Stimulated activated CD8-positive, alpha-beta memory T cell treated with anti-CD3 and anti-CD28 coated beads, Interleukin-15, amount 100 ng/mL, for 4 hours (primary cell): ENCODE measurements at regions not wholly inside any gene's neighbourhood (a gene's known extent, or its start where the extent isn't known, plus 50 kb on each side); places are given as distances from the start of the nearest gene placed in this dataset.
"Not testable (repeated sequence)": the region's sequence is repeated elsewhere in the genome, so short reads cannot be mapped to it uniquely, and the experiment has no call there.

Experiments used
- DNase-seq, 2 donors: peaks; one replicate each; pipeline ENCODE4 v3.0.0-alpha.2; 2020; ENCODE audit warnings: low read depth in 2 of 2

DNA sequence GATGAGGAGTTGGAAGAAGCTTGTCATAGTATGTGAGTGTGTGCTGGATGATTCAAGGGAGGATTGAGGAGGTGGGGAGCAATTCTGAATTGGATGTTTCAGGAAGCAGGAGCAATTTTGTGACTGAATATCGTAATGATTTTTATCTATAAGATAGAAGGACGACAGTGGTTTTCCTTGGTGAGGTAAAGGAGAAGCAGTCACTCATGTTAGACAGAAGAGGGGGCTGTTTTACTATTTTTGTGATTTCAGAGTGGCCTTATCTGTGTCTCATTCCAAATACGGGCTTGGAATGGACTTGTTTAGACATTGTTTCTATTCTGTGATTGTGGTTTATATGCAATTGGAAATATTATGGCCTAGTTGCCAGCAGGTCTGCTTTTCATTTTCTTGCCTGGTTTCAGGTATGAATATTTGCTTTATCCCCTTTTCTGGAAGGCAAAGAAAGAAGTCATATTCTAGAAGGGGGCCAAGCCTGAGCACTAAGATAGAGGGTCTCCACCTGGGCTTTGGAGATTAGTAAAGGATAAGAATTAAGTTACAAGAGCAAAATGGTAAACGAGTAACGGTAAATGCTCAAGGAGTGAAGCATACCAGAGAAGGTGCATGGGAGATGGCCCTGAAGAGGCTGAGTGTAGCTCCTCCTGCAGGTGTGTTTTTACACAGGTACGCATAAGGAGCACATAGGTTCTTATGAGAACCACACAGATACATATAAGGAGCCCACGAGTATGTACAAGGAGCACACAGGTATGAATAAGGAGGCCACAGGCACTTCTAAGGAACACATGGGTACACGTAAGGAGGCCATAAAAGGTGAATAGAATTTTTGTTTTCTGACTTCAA is 124.6 kb upstream of the KCNAB1 start:
- DNase-seq, result no peak

DNA sequence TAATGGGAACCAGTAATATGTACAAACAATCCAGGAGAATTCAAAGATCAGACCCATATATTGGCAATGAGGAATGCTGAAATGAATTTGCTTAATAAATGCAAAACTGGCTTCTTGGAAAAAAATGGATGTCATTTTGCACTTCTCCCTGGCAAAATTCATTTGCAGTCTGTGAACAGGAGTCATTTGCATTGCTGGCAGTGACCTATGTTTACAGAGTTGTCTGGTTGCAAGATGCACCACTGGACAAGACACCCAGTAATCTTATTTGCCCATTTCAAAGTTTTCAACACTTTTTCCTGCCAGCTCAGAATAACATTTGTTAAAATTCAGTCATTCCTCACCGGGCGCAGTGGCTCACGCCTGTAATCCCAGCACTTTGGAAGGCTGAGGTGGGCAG is 123.5 kb upstream of the KCNAB1 start:
- no peak for DNase-seq

DNA sequence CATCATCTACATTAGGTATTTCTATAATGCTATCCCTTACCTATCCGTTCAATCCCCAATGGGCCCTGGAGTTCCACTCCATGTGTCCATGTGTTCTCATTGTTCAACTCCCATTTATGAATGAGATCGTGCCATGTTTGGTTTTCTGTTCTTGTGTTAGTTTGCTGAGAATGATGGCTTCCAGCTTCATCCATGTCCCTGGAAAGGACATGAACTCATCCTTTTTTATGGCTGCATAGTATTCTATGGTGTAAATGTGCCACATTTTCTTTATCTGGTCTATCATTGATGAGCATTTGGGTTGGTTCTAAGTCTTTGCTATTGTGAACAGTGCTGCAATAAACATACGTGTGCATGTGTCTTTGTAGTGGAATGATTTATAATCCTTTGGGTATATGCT is 122.2 kb upstream of the KCNAB1 start:
- DNase-seq, result not testable (repeated sequence)

DNA sequence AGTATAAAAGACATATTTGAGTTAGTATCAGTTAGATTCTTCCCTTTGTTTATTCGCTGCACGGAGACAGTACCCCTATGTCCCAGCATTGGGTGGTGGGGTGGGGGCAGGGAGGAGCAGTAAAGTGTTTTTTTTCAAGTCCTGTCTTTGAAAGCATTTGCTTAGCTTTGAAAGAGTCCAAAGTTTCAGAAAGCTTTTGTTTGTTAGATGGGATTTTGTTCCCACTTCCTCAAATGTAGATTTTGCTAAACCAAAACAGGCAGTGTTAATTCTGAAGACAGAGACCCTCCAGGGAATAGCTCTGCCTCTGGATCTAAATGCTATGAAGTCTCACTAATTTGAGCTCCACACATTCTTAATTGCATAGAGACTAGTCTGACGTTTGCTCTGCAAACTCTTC is 114.6 kb upstream of the KCNAB1 start:
- DNase-seq, result no peak

DNA sequence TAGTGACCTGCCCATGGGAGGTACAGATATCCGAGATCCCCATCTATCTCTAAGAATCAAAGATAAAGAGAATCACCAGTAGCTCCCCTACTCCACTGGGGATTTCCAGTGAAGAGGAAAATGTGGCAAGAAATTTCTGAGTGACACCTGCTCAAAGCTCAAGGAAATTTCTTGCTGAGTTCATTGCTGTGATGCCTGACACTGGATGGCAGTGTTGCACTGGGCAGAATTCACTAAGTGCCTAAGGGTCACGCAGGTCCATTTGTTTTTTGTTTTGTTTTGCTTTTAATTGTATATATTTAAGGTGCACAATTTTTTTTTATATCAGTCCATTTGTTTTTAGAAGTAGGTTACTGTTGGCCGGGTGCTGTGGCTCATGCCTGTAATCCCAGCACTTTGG is 109.5 kb upstream of the KCNAB1 start:
- no peak for DNase-seq

DNA sequence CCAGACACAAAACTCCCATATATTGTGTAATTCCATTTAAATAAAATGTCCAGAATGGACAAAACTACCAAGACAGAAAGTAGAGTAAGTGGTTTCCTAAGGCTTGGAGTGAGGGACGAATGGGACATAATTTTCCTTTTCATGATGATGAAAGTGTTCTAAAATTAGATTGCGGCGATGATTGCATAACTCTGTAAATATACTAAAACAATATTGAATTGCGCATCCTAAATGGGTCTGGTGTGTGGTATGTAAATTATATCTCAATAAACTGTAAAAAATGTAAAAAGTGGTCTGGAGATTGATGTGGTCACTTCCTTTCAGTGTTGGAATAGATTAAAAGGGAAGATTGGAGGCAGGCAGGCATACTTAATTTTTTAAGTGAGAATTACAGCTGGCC is 105.9 kb upstream of the KCNAB1 start:
- no peak for DNase-seq

DNA sequence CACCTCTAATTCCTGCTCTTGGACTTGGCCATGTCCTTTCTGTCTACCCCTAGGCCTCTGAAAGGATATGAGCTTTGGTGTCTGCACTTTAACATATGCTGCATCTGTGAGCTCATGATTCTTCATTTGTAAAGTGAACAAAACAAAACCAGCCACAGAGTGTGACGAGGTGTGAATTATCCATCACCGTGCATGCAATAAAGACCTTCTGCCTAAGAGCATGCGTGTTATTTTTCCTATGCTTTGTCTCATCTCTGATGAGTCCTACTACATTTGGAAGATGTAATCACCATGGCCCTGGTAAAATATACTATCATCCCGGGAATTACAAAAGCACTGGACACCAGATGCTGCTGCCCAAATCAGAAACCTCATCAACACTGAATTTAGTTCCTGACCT is 103.5 kb upstream of the KCNAB1 start:
- DNase-seq, result no peak

DNA sequence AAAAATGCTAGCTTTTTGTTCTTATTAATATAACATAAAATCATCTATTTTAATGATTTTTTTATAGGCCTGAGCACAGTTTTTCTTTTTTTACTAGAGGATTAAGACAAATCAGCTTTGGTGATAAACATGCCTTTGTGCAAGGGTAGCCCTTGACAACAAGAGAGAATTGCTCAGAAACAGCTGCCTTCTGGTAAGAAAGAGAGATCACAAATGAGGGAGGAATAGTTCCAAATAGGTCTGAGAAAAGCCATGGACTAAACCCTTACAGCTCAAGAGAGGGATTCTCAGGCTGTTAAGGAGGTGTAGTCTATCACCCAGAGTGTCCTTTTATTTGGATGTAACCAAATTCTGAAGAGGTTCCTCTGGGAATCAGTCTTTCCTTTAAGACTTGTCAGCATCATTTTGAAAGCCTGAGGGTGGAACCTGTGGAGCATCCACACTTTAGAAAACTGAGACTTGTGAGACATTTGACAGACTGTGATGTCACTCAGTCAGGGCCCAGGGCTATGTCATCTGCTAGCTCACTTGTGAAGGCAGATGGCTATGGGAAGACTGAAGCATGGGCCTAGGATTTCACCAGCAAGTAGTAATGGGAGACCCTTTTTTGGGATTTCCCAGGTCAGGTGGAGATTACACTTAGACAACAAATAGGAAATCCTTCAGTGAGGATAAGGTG is 102.9 kb upstream of the KCNAB1 start:
- no peak for DNase-seq

DNA sequence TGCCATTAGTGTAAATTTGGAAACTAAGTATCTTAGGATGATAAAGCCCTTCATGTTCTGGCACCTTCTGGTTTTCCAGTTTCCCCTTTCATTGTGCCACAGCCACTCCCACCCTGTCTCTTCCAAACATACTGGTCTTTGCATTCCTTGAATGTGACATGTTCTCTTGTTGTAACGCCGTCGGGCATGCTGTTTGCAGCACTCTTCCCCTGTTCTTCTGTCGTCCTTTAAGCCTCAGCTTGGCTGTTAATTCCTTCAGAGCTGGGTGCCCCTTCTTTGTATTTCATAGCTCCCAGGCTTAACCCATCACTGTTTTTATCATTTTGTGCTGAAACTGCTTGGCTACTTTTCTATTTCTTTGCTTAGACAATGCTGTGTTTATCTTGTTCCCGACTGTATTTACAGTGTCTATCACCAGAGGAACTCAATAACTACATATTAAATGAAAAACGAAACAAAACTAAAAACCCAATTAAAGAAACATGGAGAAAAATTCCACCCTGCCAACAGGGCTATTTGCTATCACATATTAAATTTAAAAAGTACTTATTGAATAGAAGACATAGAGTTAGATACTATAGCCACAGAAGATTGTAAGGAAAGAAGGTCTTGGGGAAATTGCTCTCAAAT is 95.4 kb upstream of the KCNAB1 start:
- no peak for DNase-seq

DNA sequence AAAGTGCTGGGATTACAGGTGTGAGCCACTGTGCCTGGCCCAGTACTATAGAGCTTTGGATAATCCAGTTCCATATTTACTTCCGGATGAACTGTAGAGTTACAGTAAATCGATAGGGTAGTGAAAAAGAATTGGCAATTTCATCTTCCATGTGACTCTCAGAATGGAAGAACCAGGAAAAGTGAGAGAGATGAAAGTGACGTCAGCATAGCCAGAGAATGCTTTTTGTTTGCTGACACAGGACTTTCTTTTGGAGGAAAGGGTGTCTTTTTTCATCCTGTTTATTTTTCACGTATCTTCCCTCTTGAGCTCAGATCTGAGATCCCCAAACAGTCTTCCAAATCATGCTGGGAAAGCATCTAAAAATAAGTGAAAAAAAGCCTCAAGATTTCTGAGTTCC is 91.2 kb upstream of the KCNAB1 start:
- DNase-seq, result no peak

DNA sequence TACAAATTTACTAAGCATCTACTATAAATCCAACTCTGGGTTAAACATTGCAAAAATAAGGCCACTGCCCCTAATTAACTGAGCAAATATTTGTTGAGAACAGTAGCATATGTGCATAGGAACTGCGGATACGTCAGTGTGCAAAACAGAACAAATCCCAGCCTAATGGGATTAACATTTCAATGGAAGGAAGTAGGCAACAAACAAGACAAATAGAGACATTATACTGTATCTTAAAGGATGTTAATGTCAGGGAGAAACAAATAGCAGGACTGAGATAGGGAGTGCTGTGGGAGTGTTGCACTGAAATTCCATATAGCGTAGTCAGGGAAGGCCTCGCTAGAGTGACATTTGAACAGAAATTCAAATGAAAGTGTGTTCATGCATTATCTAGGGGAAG is 89.7 kb upstream of the KCNAB1 start:
- DNase-seq, result no peak

DNA sequence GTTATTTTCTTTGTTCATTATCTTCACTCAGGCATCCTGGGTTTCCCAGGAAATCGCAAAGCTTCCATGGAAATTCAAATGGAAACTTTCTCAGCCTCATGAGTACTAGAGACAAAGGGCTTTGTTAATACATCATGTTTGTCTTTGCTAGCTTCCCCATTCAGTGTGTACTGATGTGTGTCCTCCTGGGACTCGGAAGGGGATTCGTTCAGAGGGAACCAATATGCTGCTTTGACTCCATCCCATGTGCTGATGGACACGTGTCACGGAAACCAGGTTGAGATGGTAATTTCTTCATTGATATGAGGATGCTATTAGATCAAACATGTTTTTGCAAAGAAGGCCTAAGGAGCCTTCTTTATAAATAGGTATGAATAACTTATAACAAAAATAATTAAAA is 87.0 kb upstream of the KCNAB1 start:
- no peak for DNase-seq

DNA sequence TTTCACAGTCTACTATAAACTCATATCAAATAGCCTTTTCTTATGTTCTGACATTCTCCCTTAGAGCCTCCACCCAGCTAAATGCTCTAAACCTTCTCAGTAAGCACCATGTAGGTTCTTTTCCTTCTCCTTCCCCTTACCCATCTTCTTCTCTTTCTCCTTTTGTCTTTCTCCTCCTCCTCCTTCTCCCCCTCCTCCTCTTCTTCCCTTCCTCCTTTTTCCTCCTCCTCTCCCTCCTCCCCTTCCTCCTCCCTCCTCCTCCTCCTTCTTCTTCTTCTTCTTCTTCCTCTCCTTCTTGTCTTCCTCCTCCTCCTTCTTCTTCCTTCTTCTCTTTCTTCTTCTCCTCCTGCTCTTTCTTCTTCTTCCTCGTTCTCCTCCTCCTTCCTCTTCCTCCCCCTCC is 85.2 kb upstream of the KCNAB1 start:
- DNase-seq, result no peak

DNA sequence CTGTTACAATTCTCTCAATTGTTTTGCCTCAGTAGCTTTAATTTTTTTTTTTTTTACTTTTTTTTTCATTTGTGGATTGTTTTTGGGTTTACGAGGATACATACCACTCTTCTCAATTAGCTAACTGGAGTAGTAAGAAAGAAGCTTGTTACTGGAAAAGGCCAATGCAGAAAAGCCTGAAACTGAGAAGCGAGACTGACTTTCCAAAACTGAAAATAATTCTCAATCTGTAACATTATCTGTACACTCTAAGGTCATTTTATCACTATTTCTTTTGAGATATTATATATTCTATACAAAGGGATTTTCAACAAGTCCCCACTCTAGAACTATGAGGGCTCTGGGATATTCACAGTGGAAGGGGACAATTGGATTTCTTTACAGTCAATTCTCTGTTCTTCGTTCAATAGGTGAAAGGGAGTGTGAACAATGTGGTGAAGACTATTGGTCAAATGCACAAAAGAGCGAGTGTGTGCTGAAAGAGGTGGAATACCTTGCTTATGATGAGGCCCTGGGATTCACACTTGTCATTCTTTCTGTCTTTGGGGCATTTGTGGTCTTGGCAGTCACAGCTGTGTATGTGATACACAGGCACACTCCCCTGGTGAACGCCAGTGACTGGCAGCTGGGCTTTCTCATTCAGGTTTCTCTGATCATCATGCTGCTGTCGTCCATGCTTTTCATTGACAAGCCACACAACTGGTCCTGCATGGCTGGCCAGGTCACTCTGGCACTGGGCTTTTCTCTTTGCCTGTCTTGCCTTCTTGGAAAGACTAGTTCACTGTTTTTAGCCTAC is 83.9 kb upstream of the KCNAB1 start:
- no peak for DNase-seq

DNA sequence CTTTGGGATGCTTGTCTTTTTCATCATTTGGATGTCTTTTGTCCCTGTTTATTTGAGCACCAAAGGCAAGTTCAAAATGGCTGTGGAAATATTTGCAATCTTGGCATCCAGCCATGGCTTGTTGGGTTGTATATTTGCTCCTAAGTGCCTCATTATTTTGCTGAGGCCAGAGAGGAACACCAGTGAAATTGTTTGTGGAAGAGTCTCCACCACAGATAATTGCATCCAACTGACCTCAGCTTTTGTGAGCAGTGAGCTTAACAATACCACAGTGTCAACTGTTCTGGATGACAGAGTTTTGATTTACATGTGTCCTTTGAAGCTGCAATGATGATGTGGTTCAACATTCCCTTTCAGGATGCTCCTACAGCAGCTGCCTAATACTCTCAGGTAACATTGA is 83.0 kb upstream of the KCNAB1 start:
- DNase-seq, result no peak

DNA sequence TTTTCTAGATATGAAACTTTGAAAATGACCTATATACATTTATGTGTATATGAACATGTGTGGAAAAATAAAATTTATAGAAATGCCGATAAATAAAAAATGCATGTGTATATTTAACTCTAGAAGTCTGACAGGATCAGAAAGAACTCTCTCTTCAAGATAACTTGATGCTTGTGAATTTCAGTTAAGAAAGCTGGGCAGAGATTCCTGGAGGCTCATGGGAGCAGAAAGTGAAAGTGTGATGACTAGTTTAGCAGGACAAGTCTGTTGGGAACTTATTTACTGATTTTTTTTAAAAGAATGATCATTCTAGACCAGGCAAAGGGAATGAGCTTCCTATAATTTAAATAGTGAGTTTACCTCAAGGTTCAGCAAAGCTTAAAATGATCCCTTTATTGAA is 81.5 kb upstream of the KCNAB1 start:
- DNase-seq, result no peak

DNA sequence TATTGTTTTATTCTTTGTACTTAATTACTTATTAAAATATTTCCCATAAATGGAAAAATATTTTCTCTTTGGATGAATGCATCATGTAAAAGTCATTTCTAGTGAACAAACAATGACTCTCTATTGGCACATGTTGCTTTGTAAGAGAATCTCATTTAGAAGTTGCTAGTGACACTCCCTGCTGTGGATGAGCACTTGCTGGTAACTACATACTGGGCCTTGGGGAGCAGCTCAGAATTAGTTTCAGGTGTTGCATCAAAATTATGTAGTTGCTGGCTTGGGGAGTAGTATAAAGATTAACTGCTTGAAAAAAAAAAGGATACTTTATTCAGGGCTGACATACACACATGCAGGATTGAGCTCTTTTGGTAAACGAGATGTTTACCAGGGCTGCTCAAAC is 80.3 kb upstream of the KCNAB1 start:
- DNase-seq, result no peak

DNA sequence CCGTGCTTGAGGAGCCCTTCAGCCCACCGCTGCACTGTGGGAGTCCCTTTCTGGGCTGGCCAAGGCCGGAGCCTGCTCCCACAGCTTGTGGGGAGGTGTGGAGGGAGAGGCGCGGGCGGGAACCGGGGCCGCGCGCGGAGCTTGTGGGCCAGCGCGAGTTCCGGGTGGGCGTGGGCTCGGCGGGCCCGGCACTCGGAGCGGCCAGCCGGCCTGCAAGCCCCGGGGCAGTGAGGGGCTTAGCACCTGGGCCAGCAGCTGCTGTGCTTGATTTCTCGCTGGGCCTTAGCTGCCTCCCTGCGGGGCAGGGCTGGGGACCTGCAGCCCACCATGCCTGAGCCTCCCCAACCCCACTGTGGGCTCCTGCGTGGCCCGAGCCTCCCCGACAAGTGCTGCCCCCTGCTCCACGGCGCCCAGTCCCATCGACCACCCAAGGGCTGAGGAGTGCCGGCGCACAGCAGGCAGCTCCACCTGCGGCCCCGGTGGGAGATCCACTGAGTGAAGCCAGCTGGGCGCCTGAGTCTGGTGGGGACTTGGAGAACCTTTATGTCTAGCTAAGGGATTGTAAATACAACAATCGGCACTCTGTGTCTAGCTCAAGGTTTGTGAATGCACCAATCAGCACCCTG is 79.0 kb upstream of the KCNAB1 start:
- not testable (repeated sequence) for DNase-seq

DNA sequence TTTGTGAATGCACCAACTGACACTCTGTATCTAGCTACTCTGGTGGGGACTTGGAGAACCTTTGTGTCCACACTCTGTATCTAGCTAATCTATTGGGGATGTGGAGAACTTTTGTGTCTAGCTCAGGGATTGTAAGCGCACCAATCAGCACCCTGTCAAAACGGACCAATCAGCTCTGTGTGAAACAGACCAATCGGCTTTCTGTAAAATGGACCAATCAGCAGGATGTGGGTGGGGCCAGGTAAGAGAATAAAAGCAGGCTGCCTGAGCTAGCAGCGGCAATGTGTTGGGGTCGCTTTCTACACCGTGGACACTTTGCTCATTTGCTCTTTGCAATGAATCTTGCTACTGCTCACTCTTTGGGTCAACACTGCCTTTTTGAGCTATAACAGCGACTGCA is 78.5 kb upstream of the KCNAB1 start:
- DNase-seq, result not testable (repeated sequence)

DNA sequence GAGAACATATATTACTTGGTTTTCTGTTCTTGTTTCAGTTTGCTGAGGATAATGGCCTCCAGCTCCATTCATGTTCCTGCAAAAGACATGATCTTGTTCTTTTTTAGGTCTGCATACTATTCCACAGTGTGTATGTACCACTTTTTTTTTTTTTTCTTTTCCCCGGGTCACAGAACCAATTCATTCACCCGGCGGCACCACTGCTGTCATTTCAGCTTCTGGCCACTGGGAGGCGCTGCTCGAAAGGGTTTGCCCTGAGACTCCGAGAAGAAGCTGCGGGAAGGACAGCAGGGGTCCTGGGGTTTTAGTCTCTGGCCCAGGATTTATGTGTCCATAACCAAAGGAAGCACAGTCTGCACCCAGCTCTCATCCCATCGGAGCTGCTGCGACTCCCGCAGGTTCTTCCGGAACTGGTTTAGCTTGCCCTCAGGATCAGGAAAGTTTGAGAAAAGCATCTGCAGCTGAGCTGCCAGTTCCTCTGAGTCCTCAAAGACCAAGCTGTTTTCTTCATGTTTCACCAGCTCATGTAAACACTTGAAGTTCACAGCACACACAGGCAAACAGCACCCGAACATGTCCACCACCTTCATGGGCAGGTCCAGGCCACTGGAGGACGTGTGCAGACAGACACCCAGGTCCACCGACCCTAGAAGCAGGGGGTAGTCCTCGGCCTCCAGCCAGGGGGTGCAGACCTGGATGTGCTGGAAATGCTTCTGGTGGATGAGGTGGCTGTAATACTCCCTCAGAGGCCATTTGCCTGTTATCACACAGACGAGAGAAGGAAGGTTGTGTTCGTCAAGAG is 76.3 kb upstream of the KCNAB1 start:
- peak; percentile 2 to 6 for DNase-seq

DNA sequence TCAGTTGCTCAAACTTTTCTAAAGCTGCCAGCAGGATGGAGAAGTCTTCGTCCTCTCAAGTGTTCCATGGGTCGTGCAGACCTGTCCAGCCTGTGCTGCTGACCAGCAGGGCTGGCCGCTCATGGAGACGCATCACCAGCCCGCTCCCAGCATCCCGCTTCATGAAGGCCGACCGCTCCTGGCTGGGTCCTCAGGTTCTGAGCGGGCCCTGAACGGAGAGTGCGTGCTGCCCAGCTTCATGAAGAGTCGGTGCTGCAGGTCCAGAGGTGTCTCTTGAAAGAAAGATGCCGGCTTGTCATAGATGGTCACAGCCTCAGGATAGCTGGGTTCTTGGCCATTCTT is 75.8 kb upstream of the KCNAB1 start:
- no peak for DNase-seq
